Osteoblast (primary cell): ENCODE measurements at regions not wholly inside any gene's neighbourhood (a gene's known extent, or its start where the extent isn't known, plus 50 kb on each side); places are given as distances from the start of the nearest gene placed in this dataset.
"Not testable (repeated sequence)": the region's sequence is repeated elsewhere in the genome, so short reads cannot be mapped to it uniquely, and the experiment has no call there.

Experiments used
- DNase-seq: peaks from one replicate; pipeline ENCODE4 v3.0.0; 2011; ENCODE audit warnings: low spot score, mixed read lengths; ENCODE audit not compliant: insufficient read length; ENCODE audit errors: missing footprints
- H2AFZ ChIP-seq: 2 replicates; pipeline ENCODE4 v1.6.0; 2011; ENCODE audit warnings: mild to moderate bottlenecking, low read length
- H3K27ac ChIP-seq: 2 replicates; pipeline ENCODE4 v1.5.1; 2011; ENCODE audit warnings: mild to moderate bottlenecking, low read depth, low read length, moderate library complexity
- H3K27me3 ChIP-seq: 2 replicates; pipeline ENCODE4 v1.6.0; 2012; ENCODE audit warnings: mild to moderate bottlenecking, control low read depth, inconsistent platforms, low read length, moderate library complexity; ENCODE audit not compliant: insufficient read depth
- H3K36me3 ChIP-seq: 2 replicates; pipeline ENCODE4 v1.5.1; 2011; ENCODE audit warnings: mild to moderate bottlenecking, low read length, control low read depth, moderate library complexity; ENCODE audit not compliant: insufficient read depth
- H3K4me1 ChIP-seq: 2 replicates; pipeline ENCODE4 v1.5.1; 2011; ENCODE audit warnings: mild to moderate bottlenecking, low read length, control low read depth, moderate library complexity; ENCODE audit not compliant: insufficient read depth
- H3K4me2 ChIP-seq: 2 replicates; pipeline ENCODE4 v1.6.0; 2011; ENCODE audit warnings: mild to moderate bottlenecking, low read length; ENCODE audit not compliant: insufficient read depth
- H3K4me3 ChIP-seq: fragments of 200-600 bp; sonication (generic); 3 replicates; pipeline ENCODE4 v1.5.1; 2012; ENCODE audit warnings: mild to moderate bottlenecking, low read length, inconsistent platforms; ENCODE audit not compliant: insufficient read depth
- H3K79me2 ChIP-seq: 2 replicates; pipeline ENCODE4 v1.6.0; 2012; ENCODE audit warnings: mild to moderate bottlenecking, low read length, control low read depth, inconsistent platforms; ENCODE audit not compliant: insufficient read depth
- H3K9me3 ChIP-seq: 2 replicates; pipeline ENCODE4 v1.5.1; 2011; ENCODE audit warnings: low read depth, low read length, control low read depth
- H4K20me1 ChIP-seq: 2 replicates; pipeline ENCODE4 v1.6.0; 2012; ENCODE audit warnings: mild to moderate bottlenecking, low read length, control low read depth; ENCODE audit not compliant: insufficient read depth
- CTCF ChIP-seq: IDR thresholded peaks from 2 replicates; pipeline ENCODE4 v1.5.1; 2011; ENCODE audit warnings: mild to moderate bottlenecking, low read depth, low read length, moderate library complexity; ENCODE audit errors: extremely low read depth

DNA sequence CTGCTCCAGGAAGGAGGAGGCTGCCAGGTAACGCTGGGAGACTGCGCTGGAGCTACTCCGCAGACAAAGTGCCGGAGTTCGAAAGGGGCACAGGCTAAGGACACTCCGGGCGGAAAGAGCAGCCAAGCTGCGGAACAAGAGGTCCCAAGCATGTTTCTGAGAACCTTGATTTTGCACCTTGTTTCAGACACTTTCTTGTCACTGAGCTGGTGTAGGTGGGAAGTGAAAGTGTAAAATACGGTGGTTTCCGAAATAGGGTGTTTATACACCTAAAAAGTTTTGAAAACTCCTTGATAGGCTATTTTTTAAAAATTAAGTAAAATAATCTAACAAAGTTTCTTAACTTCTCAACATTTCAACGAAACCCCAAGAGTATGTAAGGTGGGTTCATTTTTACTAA lies 278.2 kb downstream of the ANAPC1 start:
- H3K9me3 ChIP-seq, H3K79me2 ChIP-seq, H3K36me3 ChIP-seq, H3K27me3 ChIP-seq, H3K4me1 ChIP-seq, H2AFZ ChIP-seq, DNase-seq, H3K4me3 ChIP-seq, H3K27ac ChIP-seq, H3K4me2 ChIP-seq, H4K20me1 ChIP-seq: not testable (repeated sequence)

- not testable (repeated sequence) for H3K4me3 ChIP-seq, H3K36me3 ChIP-seq, DNase-seq, H3K27ac ChIP-seq, H2AFZ ChIP-seq, H3K27me3 ChIP-seq, H4K20me1 ChIP-seq, H3K9me3 ChIP-seq, H3K4me2 ChIP-seq, H3K79me2 ChIP-seq, H3K4me1 ChIP-seq
These were observed 277.4 kb downstream of the ANAPC1 start for GRCh38 chr2:111606632-111607031.

DNA sequence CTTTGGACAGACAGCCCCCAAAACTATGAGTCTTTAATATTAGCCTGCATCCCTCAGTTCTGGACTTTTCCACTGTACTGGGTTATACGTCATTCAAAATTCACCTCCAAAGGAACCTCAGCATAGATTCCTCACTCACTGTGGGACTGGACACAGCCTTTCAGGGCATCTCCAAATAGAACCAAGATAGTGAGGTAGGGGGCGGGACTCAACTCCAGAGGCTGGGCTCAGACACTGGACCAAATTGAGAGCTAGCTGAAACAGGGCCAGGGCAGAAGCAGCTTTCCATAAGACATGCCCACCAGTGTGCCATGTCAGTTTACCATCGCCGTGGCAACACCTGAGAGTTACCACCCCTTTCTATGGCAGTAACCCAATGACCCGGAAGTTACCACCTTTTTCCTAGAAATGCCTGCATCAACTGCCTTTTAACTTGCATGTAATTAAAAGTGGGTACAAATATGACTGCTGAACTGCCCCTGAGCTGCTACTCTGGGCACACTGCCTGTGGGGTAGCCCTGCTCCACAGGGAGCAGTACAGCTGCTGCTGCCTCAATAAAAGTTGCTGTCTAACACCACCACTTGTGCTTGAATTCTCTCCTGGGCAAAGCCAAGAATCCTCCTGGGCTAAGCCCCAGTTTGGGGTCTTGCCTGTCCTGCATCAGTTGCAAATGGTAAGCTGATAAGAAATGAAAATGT lies 274.7 kb downstream of the ANAPC1 start:
- not testable (repeated sequence) for H3K36me3 ChIP-seq, H3K4me3 ChIP-seq, H3K9me3 ChIP-seq

DNA sequence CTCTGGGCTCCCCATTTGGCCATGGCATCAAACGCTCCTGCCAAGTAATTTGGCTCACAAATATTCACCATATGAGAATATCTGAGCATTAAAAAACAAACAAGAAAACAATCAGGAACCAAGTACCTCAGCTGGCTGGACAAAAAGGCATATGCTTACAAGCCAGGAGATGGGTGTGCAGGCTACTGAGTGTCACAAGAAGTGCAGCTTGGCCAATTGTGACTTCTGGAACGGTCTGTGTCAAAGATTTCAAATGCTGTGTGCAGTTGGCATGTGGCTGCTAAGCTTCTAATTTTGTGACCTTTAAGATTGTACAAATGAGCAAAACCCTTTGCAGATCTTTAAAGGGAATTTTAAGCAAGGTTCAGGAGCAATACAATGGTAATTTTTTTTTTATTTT lies 274.0 kb downstream of the ANAPC1 start:
- not testable (repeated sequence) for H3K4me3 ChIP-seq, H3K4me1 ChIP-seq, H2AFZ ChIP-seq, H3K4me2 ChIP-seq, H3K79me2 ChIP-seq, H3K27me3 ChIP-seq, H3K36me3 ChIP-seq, H3K9me3 ChIP-seq, H3K27ac ChIP-seq, H4K20me1 ChIP-seq, DNase-seq

More for the DNA sequence above, 274.7 kb downstream of the ANAPC1 start:
- not testable (repeated sequence) for H2AFZ ChIP-seq, H3K4me2 ChIP-seq, H3K4me1 ChIP-seq, H4K20me1 ChIP-seq, H3K27ac ChIP-seq, DNase-seq, H3K79me2 ChIP-seq, H3K27me3 ChIP-seq

DNA sequence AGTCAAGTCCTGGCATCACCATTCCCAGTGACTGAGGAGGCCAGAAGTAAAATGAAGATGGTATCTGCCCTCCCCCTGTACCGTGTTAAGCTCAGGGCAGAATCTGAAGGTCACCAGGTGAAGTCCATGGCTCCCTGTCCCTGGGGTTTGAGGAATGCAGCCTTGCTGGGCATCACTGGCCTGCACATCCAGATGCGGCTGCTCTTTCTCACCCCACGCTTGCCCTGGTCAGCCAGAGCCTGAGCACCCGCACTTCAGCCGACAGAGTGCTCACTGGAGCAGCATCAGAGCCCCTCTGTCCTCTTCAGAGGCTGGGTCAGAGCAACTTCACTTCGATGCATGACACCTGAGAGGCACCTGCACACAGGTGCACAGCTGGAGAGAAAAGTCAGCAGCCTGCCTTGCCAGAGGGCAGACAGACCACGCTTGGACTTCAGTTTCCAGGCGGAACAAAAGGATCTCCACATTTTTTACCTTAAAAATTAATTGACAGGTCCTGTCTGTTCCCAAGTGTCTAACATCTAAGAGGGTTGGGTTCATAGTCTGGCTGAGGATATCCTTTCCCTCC lies 267.3 kb downstream of the ANAPC1 start:
- no peak overlapping the region for H3K4me3 ChIP-seq
- no peak overlapping the region for H3K27ac ChIP-seq
- no peak for TF ChIP-seq CTCF
- H4K20me1 ChIP-seq = no peaks in the 10 kb centered on the region
- no peak overlapping the region for H2AFZ ChIP-seq
- H3K9me3 ChIP-seq = no peaks in the 10 kb centered on the region
- H3K79me2 ChIP-seq = no peaks in the 10 kb centered on the region
- no peak for DNase-seq
- no peak overlapping the region for H3K4me2 ChIP-seq
- H3K27me3 ChIP-seq = no peaks in the 10 kb centered on the region
- no peaks in the 10 kb centered on the region for H3K36me3 ChIP-seq
- peaks cover 23% of the 10 kb centered on the region for H3K4me1 ChIP-seq
